ENCODE measurements at regions not wholly inside any gene's neighbourhood (a gene's known extent, or its start where the extent isn't known, plus 50 kb on each side); places are given as distances from the start of the nearest gene placed in this dataset.

- intact Hi-C loops (cut with micrococcal nuclease): no loop called here
- no TSS peak for BruUV-seq (replicated peaks)
- DNase-seq (ENCODE audit: low read depth, low spot score): no peak
Observed at GRCh38 chr5:164145458-164145857, 640.0 kb downstream of the MAT2B start.

More at GRCh38 chr5:164145458-164145857, 640.0 kb downstream of the MAT2B start:
- Histone ChIP-seq H3K4me1 (ENCODE audit: control insufficient read depth, extremely low read depth, insufficient read depth, low read length) (no peaks in the 10 kb centered on the region), H3K9me1 (replicated peaks; ENCODE audit: control insufficient read depth, extremely low read depth, insufficient read depth, low read length) (no peaks in the 10 kb centered on the region), H3K27me3 (ENCODE audit: control insufficient read depth in 2 of 2, insufficient read depth in 2 of 2, low read length in 2 of 2) (no peaks in the 10 kb centered on the region), H3K4me2 (ENCODE audit: insufficient read depth, low read length) (no peak overlapping the region), H4K20me1 (replicated peaks; ENCODE audit: control insufficient read depth, extremely low read depth, insufficient read depth, low read length) (no peaks in the 10 kb centered on the region), H3K9ac (replicated peaks; ENCODE audit: extremely low read depth, insufficient read depth, low read length) (no peak overlapping the region), H3K9me3 (replicated peaks; ENCODE audit: control insufficient read depth, insufficient read depth, low read length) (no peaks in the 10 kb centered on the region), H2AFZ (ENCODE audit: low read depth, low read length) (no peak overlapping the region), H3K36me3 (ENCODE audit: control insufficient read depth in 2 of 2, extremely low read depth in 1 of 2, insufficient read depth in 2 of 2, low read length in 2 of 2) (no peaks in the 10 kb centered on the region), H3K79me2 (ENCODE audit: control insufficient read depth, insufficient read depth, low read length) (no peaks in the 10 kb centered on the region), H3K27ac (ENCODE audit: insufficient read depth, low read depth, low read length) (no peak overlapping the region), H3K4me3 (replicated peaks in 1 of 3; ENCODE audit: insufficient read depth in 1 of 3, low read depth in 1 of 3, low read length in 3 of 3) (no peak overlapping the region)
- no peak for TF ChIP-seq CTCF (IDR thresholded peaks at IDR 0.05; ENCODE audit: extremely low read depth in 1 of 2, insufficient read depth in 1 of 2, low read depth in 1 of 2, low read length in 2 of 2)
- TF ChIP-seq GATA2 (IDR thresholded peaks at IDR 0.05; ENCODE audit: insufficient read depth, insufficient read length, low read depth, low read length): no peak
- no peak for TF ChIP-seq MYC (IDR thresholded peaks at IDR 0.05; ENCODE audit: low read depth, low read length)
- TF ChIP-seq FOS (IDR thresholded peaks at IDR 0.05; ENCODE audit: borderline replicate concordance, insufficient read depth, low read length): no peak
- TF ChIP-seq JUN (IDR thresholded peaks at IDR 0.05; ENCODE audit: borderline replicate concordance, insufficient read depth, insufficient read length, low read depth): no peak
- TF ChIP-seq MAX (IDR thresholded peaks at IDR 0.05; ENCODE audit: insufficient read depth, insufficient read length): no peak
- TF ChIP-seq POLR2AphosphoS5 (IDR thresholded peaks at IDR 0.05; ENCODE audit: insufficient read depth, low read depth, low read length): no peak
- TF ChIP-seq EZH2 (IDR thresholded peaks at IDR 0.05; ENCODE audit: borderline replicate concordance, low read depth, low read length, severe bottlenecking): no peak
- TF ChIP-seq POLR2A (IDR thresholded peaks at IDR 0.05; ENCODE audit: low read depth, low read length): no peak
- ChIA-PET CTCF (interaction anchor here (1.0 to 1.2 kb wide), 2 partner anchors 22 to 76 kb away, joined by 3 read pairs; no protein-coding TSS in a partner anchor), POLR2A (no interaction called here)
- dilution Hi-C loops (cut with MboI; ENCODE audit: extremely low pct_ligation_motif_present, low sequenced_read_pairs): no loop called here
- FAIRE-seq: no peak

Measured in endothelial cell of umbilical vein (primary cell).